Body of pancreas (tissue), 4 donors: ENCODE measurements at regions not wholly inside any gene's neighbourhood (a gene's known extent, or its start where the extent isn't known, plus 50 kb on each side); places are given as distances from the start of the nearest gene placed in this dataset.

Source experiments
- CTCF ChIP-seq, 7 experiments: fragments of 450-650 bp in 4 of 7; fragments of 200-600 bp in 3 of 7; sonication (generic) in 3 of 7; IDR thresholded peaks; one replicate each; pipeline ENCODE4 v1.5.1; 2016 to 2019; ENCODE audit warnings: antibody characterized with exemption in 7 of 7
- POLR2A ChIP-seq, 3 donors: fragments of 450-650 bp; IDR thresholded peaks; one replicate each; pipeline ENCODE4 v1.6.1; 2016; ENCODE audit warnings: antibody characterized with exemption in 3 of 3, mild to moderate bottlenecking in 2 of 3

- TF ChIP-seq POLR2A (IDR thresholded peaks at IDR 0.05) (no peak), CTCF (IDR thresholded peaks at IDR 0.05) (no peak)
Observed at GRCh38 chr11:113538451-113539412, 63.5 kb upstream of the DRD2 start.
